HG03354 (cell line): ENCODE measurements at regions not wholly inside any gene's neighbourhood (a gene's known extent, or its start where the extent isn't known, plus 50 kb on each side); places are given as distances from the start of the nearest gene placed in this dataset.

Experiments used
- ATAC-seq: cut with Tn5 transposase; IDR thresholded peaks from one replicate; pipeline ENCODE4 v1.9.1; 2021; ENCODE audit warnings: mild to moderate bottlenecking; ENCODE audit not compliant: unreplicated experiment, poor library complexity, severe bottlenecking

- ATAC-seq, result no peak
Observed at GRCh38 chr6:73893696-73894095, 197.7 kb downstream of the CD109 start.

DNA sequence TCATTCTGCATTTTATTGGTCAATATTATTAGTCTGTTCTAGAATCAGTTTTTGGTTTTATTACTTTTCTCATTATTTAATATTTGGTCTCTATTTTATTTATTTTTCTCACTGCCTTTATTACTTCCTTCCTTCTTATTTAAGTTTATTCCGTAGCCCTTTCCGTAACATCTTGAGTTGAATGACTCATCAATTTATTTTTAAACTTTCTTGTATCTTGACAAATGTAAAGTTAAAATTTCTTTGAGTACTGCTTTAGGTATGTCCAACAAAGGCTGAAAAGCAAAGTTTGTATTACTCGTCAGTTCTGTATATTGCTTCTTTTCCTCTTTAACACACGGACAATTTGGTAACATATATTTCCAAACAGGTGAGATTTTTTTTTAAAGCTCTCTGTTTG lies 192.0 kb downstream of the CD109 start:
- no peak for ATAC-seq

- no peak for ATAC-seq
Observed at GRCh38 chr6:73885393-73885792, 189.4 kb downstream of the CD109 start.

GRCh38 chr6:73884540-73884939 lies 188.5 kb downstream of the CD109 start:
- no peak for ATAC-seq

GRCh38 chr6:73879501-73880293 lies 183.7 kb downstream of the CD109 start:
- ATAC-seq, result no peak

DNA sequence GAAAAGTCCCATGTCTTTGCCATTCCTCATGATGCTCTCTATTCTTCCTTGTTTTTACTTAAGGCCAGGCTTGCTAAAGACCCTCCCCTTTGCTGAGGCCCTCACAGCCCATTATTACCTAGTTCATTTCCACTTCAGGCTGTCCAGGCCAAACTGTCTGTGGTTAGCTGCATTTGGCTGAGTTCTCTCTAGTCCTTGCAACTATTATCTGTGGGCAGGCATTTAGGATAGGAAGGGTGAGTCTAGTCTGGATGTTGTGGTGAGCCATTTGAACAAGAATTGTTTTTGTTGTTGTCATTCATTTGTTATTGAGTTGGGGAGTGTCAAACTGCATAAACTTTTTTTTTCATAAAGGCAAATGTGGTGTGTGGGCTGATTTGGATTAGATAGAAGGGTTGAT lies 182.4 kb downstream of the CD109 start:
- ATAC-seq, result no peak
